H1 (cell line): ENCODE measurements at regions not wholly inside any gene's neighbourhood (a gene's known extent, or its start where the extent isn't known, plus 50 kb on each side); places are given as distances from the start of the nearest gene placed in this dataset.

Experiments used
- CTCF ChIA-PET: fragments of 300-600 bp; sonication (Branson Sonifier 250); formaldehyde crosslinking; loops from one replicate; lab custom pipeline; 2021; ENCODE audit not compliant: partially characterized antibody; lab: Charles Lee
- POLR2A ChIA-PET: fragments of 300-600 bp; sonication (Branson Sonifier 250); formaldehyde crosslinking; loops from one replicate; lab custom pipeline; 2021; ENCODE audit warnings: inconsistent platforms; ENCODE audit not compliant: partially characterized antibody; lab: Charles Lee
- DNase-seq, 2 experiments: peaks; one replicate each; pipeline versions ENCODE4 v3.0.0 to v3.0.0-alpha.2; 2010 to 2022; ENCODE audit warnings: low spot score in 2 of 2, low read depth in 1 of 2, mixed read lengths in 1 of 2
- FAIRE-seq: peaks from 2 replicates; lab custom pipeline; 2011; peaks lifted over from hg19 to GRCh38; lab: Jason Lieb, UNC
- H2AFZ ChIP-seq: 2 replicates; pipeline ENCODE4 v1.8.1; 2012; ENCODE audit warnings: low read length, inconsistent platforms
- H2AK5ac ChIP-seq: 2 replicates; pipeline ENCODE4 v1.6.1; 2013; ENCODE audit warnings: low read depth, low read length
- H2BK120ac ChIP-seq: replicated peaks from 2 replicates; pipeline ENCODE3; 2013; ENCODE audit warnings: low read depth, low read length, inconsistent platforms
- H2BK12ac ChIP-seq: 2 replicates; pipeline ENCODE4 v1.6.1; 2013; ENCODE audit warnings: low read depth, low read length
- H2BK15ac ChIP-seq: 2 replicates; pipeline ENCODE4 v1.6.1; 2013; ENCODE audit warnings: low read length
- H2BK20ac ChIP-seq: 2 replicates; pipeline ENCODE4 v1.6.1; 2013; ENCODE audit warnings: low read length
- H2BK5ac ChIP-seq: 2 replicates; pipeline ENCODE4 v1.6.1; 2013; ENCODE audit warnings: low read depth, low read length
- H3K14ac ChIP-seq: 2 replicates; pipeline ENCODE4 v1.6.1; 2013; ENCODE audit warnings: inconsistent platforms; ENCODE audit not compliant: insufficient read length
- H3K18ac ChIP-seq: 2 replicates; pipeline ENCODE4 v1.6.1; 2013; ENCODE audit warnings: low read length; ENCODE audit errors: extremely low read depth
- H3K23ac ChIP-seq: 2 replicates; pipeline ENCODE4 v1.6.1; 2013; ENCODE audit warnings: inconsistent platforms; ENCODE audit not compliant: insufficient read length
- H3K23me2 ChIP-seq: 2 replicates; pipeline ENCODE4 v1.6.1; 2013; ENCODE audit warnings: low read depth, low read length
- H3K27ac ChIP-seq: 2 replicates; pipeline ENCODE4 v1.6.1; 2011; ENCODE audit warnings: low read depth, low read length, inconsistent platforms
- H3K27me3 ChIP-seq, 4 experiments: replicated peaks in 1 of 4; 1 replicate in 1 of 4; 2 replicates in 3 of 4; pipeline versions ENCODE4 v1.6.1 to v1.8.1; 2011 to 2013; ENCODE audit warnings: low read length in 3 of 4, mild to moderate bottlenecking in 3 of 4, inconsistent platforms in 2 of 4, mixed read lengths in 2 of 4, moderate library complexity in 1 of 4; ENCODE audit not compliant: control insufficient read depth in 3 of 4, insufficient read depth in 3 of 4; ENCODE audit errors: extremely low read depth in 1 of 4
- H3K36me3 ChIP-seq, 4 experiments: 2 replicates each; pipeline versions ENCODE4 v1.6.1 to v1.8.1; 2011 to 2013; ENCODE audit warnings: mild to moderate bottlenecking in 4 of 4, low read length in 3 of 4, moderate library complexity in 2 of 4, control low read depth in 1 of 4, inconsistent platforms in 1 of 4; ENCODE audit not compliant: insufficient read depth in 4 of 4, control insufficient read depth in 2 of 4
- H3K4ac ChIP-seq: replicated peaks from 2 replicates; pipeline ENCODE3; 2013; ENCODE audit warnings: low read length, low read depth, mixed read lengths, inconsistent platforms; ENCODE audit not compliant: insufficient read length
- H3K4me1 ChIP-seq, 4 experiments: replicated peaks in 1 of 4; 1 replicate in 1 of 4; 2 replicates in 3 of 4; pipeline versions ENCODE4 v1.6.1 to v1.8.1; 2011 to 2013; ENCODE audit warnings: low read length in 3 of 4, inconsistent platforms in 2 of 4, mixed read lengths in 1 of 4; ENCODE audit not compliant: insufficient read depth in 4 of 4, control insufficient read depth in 3 of 4
- H3K4me2 ChIP-seq, 2 experiments: 2 replicates each; pipeline versions ENCODE4 v1.6.1 to v1.8.1; 2011 to 2013; ENCODE audit warnings: low read depth in 2 of 2, low read length in 2 of 2, control low read depth in 1 of 2, inconsistent platforms in 1 of 2, mild to moderate bottlenecking in 1 of 2; ENCODE audit not compliant: insufficient read depth in 1 of 2
- H3K4me3 ChIP-seq, 4 experiments: fragments of 200-600, 300-600 bp in 1 of 4; sonication (generic), shearing (Covaris generic), sonication (Bioruptor Twin) in 1 of 4; 2 replicates each; pipeline versions ENCODE4 v1.5.1 to v1.8.1; 2011 to 2016; ENCODE audit warnings: low read length in 4 of 4, low read depth in 3 of 4, control low read depth in 2 of 4, inconsistent platforms in 2 of 4, mild to moderate bottlenecking in 2 of 4, mixed read lengths in 1 of 4, moderate library complexity in 1 of 4; ENCODE audit not compliant: insufficient read depth in 2 of 4; ENCODE audit errors: extremely low read depth in 1 of 4
- H3K56ac ChIP-seq: replicated peaks from 2 replicates; pipeline ENCODE3; 2013; ENCODE audit warnings: low read depth, mild to moderate bottlenecking, mixed read lengths, low read length, inconsistent platforms; ENCODE audit not compliant: insufficient read length
- H3K79me1 ChIP-seq: 2 replicates; pipeline ENCODE4 v1.6.1; 2013; ENCODE audit warnings: low read depth, low read length, control low read depth
- H3K79me2 ChIP-seq, 2 experiments: 2 replicates each; pipeline versions ENCODE4 v1.6.1 to v1.8.1; 2012 to 2013; ENCODE audit warnings: low read length in 2 of 2, mild to moderate bottlenecking in 2 of 2, inconsistent platforms in 1 of 2; ENCODE audit not compliant: insufficient read depth in 2 of 2, control insufficient read depth in 1 of 2
- H3K9ac ChIP-seq, 4 experiments: replicated peaks in 1 of 4; 1 replicate in 1 of 4; 2 replicates in 3 of 4; pipeline versions ENCODE4 v1.6.1 to v1.8.1; 2011 to 2013; ENCODE audit warnings: low read depth in 3 of 4, low read length in 3 of 4, control low read depth in 2 of 4, mild to moderate bottlenecking in 2 of 4, moderate library complexity in 2 of 4, inconsistent platforms in 1 of 4; ENCODE audit errors: extremely low read depth in 1 of 4
- H3K9me3 ChIP-seq, 2 experiments: 2 replicates each; pipeline versions ENCODE4 v1.6.1 to v1.8.1; 2012 to 2013; ENCODE audit warnings: mild to moderate bottlenecking in 2 of 2, moderate library complexity in 2 of 2, control low read depth in 1 of 2, inconsistent platforms in 1 of 2, low read depth in 1 of 2, low read length in 1 of 2, mixed read lengths in 1 of 2; ENCODE audit not compliant: insufficient read depth in 2 of 2
- H4K20me1 ChIP-seq, 2 experiments: replicated peaks in 1 of 2; 2 replicates each; pipeline versions ENCODE3 to v1.8.1; 2011 to 2013; ENCODE audit warnings: inconsistent platforms in 2 of 2, low read length in 2 of 2, mild to moderate bottlenecking in 1 of 2; ENCODE audit not compliant: insufficient read depth in 2 of 2, control insufficient read depth in 1 of 2
- H4K5ac ChIP-seq: 2 replicates; pipeline ENCODE4 v1.6.1; 2013; ENCODE audit warnings: low read length, low read depth, mixed read lengths, inconsistent platforms; ENCODE audit not compliant: insufficient read length
- H4K8ac ChIP-seq: 2 replicates; pipeline ENCODE4 v1.8.0; 2013; ENCODE audit warnings: mild to moderate bottlenecking, moderate library complexity, low read length, inconsistent platforms; ENCODE audit not compliant: insufficient read depth; ENCODE audit errors: extremely low read depth
- H4K91ac ChIP-seq: replicated peaks from 2 replicates; pipeline ENCODE3; 2013; ENCODE audit warnings: low read length, mixed read lengths, inconsistent platforms; ENCODE audit not compliant: insufficient read length
- ATF2 ChIP-seq: IDR thresholded peaks from 2 replicates; pipeline ENCODE4 v1.6.1; 2012; ENCODE audit warnings: low read length, inconsistent platforms
- E2F6 ChIP-seq: IDR thresholded peaks from 2 replicates; pipeline ENCODE4 v1.6.1; 2012; ENCODE audit warnings: inconsistent platforms
- EGR1 ChIP-seq: IDR thresholded peaks from 2 replicates; pipeline ENCODE4 v1.6.1; 2011; ENCODE audit warnings: low read depth, low read length, borderline replicate concordance
- KDM1A ChIP-seq: fragments of 200-600, 300-600 bp; sonication (generic); IDR thresholded peaks from 2 replicates; pipeline ENCODE4 v1.7.1; 2016; ENCODE audit warnings: mild to moderate bottlenecking, low read length, borderline replicate concordance
- SRF ChIP-seq: IDR thresholded peaks from 2 replicates; pipeline ENCODE4 v1.6.1; 2011; ENCODE audit warnings: mild to moderate bottlenecking, low read depth, low read length, moderate library complexity
- WGBS, 2 experiments: shearing (Covaris generic) in 1 of 2; methylation state at CpG; one replicate each; pipeline versions ENCODE4 v1.1.6 to v1.1.7; 2013 to 2015; ENCODE audit warnings: low lambda C conversion rate in 2 of 2, mixed read lengths in 2 of 2, inconsistent platforms in 1 of 2, low coverage in 1 of 2, missing lambda C conversion rate in 1 of 2; ENCODE audit not compliant: insufficient replicate concordance in 2 of 2, insufficient coverage in 1 of 2, insufficient read length in 1 of 2; ENCODE audit errors: extremely low coverage in 1 of 2, missing lambda C conversion rate in 1 of 2; 5-methylcytosine and 5-hydroxymethylcytosine counted together

- Histone ChIP-seq H3K27me3 (no peaks in the 10 kb centered on the region), H3K23me2 (no peaks in the 10 kb centered on the region), H3K56ac (no peak overlapping the region), H4K8ac (no peak overlapping the region), H3K9ac (no peak overlapping the region), H3K9me3 (0 out of 4 replicates have a peak, but pooled peaks cover 0 to 3% of the 10 kb centered on the region in 2 experiments), H4K5ac (no peak overlapping the region), H2BK12ac (no peak overlapping the region), H3K27ac (no peak overlapping the region), H2AFZ (no peak overlapping the region), H2BK120ac (no peak overlapping the region), H2BK15ac (no peak overlapping the region), H2BK20ac (no peak overlapping the region), H3K79me2 (no peaks in the 10 kb centered on the region), H2BK5ac (no peak overlapping the region), H2AK5ac (no peak overlapping the region), H3K4me2 (no peak overlapping the region), H4K91ac (no peak overlapping the region), H3K4me3 (no peak overlapping the region), H4K20me1 (no peaks in the 10 kb centered on the region), H3K79me1 (no peaks in the 10 kb centered on the region), H3K14ac (no peak overlapping the region), H3K36me3 (no peaks in the 10 kb centered on the region), H3K4me1 (no peaks in the 10 kb centered on the region), H3K18ac (no peak overlapping the region), H3K4ac (no peak overlapping the region), H3K23ac (no peak overlapping the region)
- POLR2A ChIA-PET: no interaction called here
- no peak for TF ChIP-seq E2F6
- no peak for TF ChIP-seq KDM1A
- no peak for TF ChIP-seq SRF
- no peak for TF ChIP-seq ATF2
- no peak for TF ChIP-seq EGR1
- DNase-seq (no peak), FAIRE-seq (no peak)
- 95% methylated on average over 5 of the region's 5 CpGs; no CpG with 5 or more reads in 1 of the 2 experiments for WGBS, 2 experiments
- CTCF ChIA-PET: interaction anchor here (0.8 to 1.1 kb wide), 2 partner anchors 15 to 17 kb away, joined by 3 to 4 read pairs; no protein-coding TSS in a partner anchor
Measured at GRCh38 chr2:113809076-113809736, 52.8 kb upstream of the SLC35F5 start.
